GM12865 (cell line): ENCODE measurements at regions not wholly inside any gene's neighbourhood (a gene's known extent, or its start where the extent isn't known, plus 50 kb on each side); places are given as distances from the start of the nearest gene placed in this dataset.

Source experiments
- DNase-seq: peaks from one replicate; pipeline ENCODE4 v3.0.0; 2010; ENCODE audit warnings: low read depth
- H3K4me3 ChIP-seq: 2 replicates; pipeline ENCODE4 v1.5.1; 2011; ENCODE audit warnings: mild to moderate bottlenecking, low read depth, low read length, control low read depth
- CTCF ChIP-seq: IDR thresholded peaks from 2 replicates; pipeline ENCODE4 v1.5.1; 2011; ENCODE audit warnings: low read length, control low read depth, low read depth, inconsistent platforms; ENCODE audit not compliant: insufficient read depth; ENCODE audit errors: missing control alignments

- no peak overlapping the region for H3K4me3 ChIP-seq
- DNase-seq = no peak
- no peak for TF ChIP-seq CTCF
Measured at GRCh38 chr6:11855743-11856142, 77.1 kb upstream of the ADTRP start.

GRCh38 chr6:11854408-11855165, 76.0 kb upstream of the ADTRP start:
- no peak for TF ChIP-seq CTCF
- peak; percentile 69 for DNase-seq

GRCh38 chr6:11853678-11854407, 75.2 kb upstream of the ADTRP start:
- no peak for TF ChIP-seq CTCF
- DNase-seq = no peak
- peak overlapping the region; percentile 58 for H3K4me3 ChIP-seq

More at GRCh38 chr6:11854408-11855165, 76.0 kb upstream of the ADTRP start:
- no peak overlapping the region; the same call in 1 of the 2 replicates for H3K4me3 ChIP-seq

GRCh38 chr6:11852061-11852651, 73.6 kb upstream of the ADTRP start:
- TF ChIP-seq CTCF = no peak
- peak; percentile 94 for DNase-seq
- H3K4me3 ChIP-seq = peak overlapping the region; percentile 58

GRCh38 chr6:11851387-11851786, 72.8 kb upstream of the ADTRP start:
- peak; percentile 86 for DNase-seq
- no peak for TF ChIP-seq CTCF
- peak overlapping the region; percentile 58 for H3K4me3 ChIP-seq

- DNase-seq = no peak
- no peak overlapping the region for H3K4me3 ChIP-seq
- TF ChIP-seq CTCF = no peak
Measured at GRCh38 chr6:11848852-11849731, 70.5 kb upstream of the ADTRP start.
